ENCODE measurements at regions not wholly inside any gene's neighbourhood (a gene's known extent, or its start where the extent isn't known, plus 50 kb on each side); places are given as distances from the start of the nearest gene placed in this dataset.

GRCh38 chr12:114744691-114745090 is 60.7 kb upstream of the TBX3 start:
- no peak for DNase-seq (ENCODE audit: low read depth in 2 of 2)

GRCh38 chr12:114744285-114744684 is 60.3 kb upstream of the TBX3 start:
- DNase-seq (ENCODE audit: low read depth in 2 of 2): no peak

- DNase-seq (ENCODE audit: low read depth in 2 of 2): no peak
These were observed 59.8 kb upstream of the TBX3 start for GRCh38 chr12:114743799-114744198.

GRCh38 chr12:114743289-114743688 is 59.3 kb upstream of the TBX3 start:
- DNase-seq (ENCODE audit: low read depth in 2 of 2): no peak

- DNase-seq (ENCODE audit: low read depth in 2 of 2): no peak
These were observed 58.4 kb upstream of the TBX3 start for GRCh38 chr12:114742363-114742762.

GRCh38 chr12:114741940-114742339 is 58.0 kb upstream of the TBX3 start:
- no peak for DNase-seq (ENCODE audit: low read depth in 2 of 2)

GRCh38 chr12:114740448-114740847 is 56.5 kb upstream of the TBX3 start:
- DNase-seq (ENCODE audit: low read depth in 2 of 2): no peak

GRCh38 chr12:114738460-114739184 is 54.6 kb upstream of the TBX3 start:
- no peak for DNase-seq (ENCODE audit: low read depth in 2 of 2)

- DNase-seq (ENCODE audit: low read depth in 2 of 2): no peak
These were observed 51.9 kb upstream of the TBX3 start for GRCh38 chr12:114735680-114736374.

GRCh38 chr12:114735011-114735410 is 51.0 kb upstream of the TBX3 start:
- no peak for DNase-seq (ENCODE audit: low read depth in 2 of 2)

GRCh38 chr12:114733919-114734318 is 49.9 kb upstream of the TBX3 start:
- no peak for DNase-seq (ENCODE audit: low read depth in 2 of 2)
